ENCODE measurements at regions not wholly inside any gene's neighbourhood (a gene's known extent, or its start where the extent isn't known, plus 50 kb on each side); places are given as distances from the start of the nearest gene placed in this dataset.

GRCh38 chr13:102947745-102948405 lies 102.0 kb downstream of the ERCC5 start:
- Histone ChIP-seq H3K4me1 (ENCODE audit: insufficient read depth, low read length) (no peaks in the 10 kb centered on the region), H2AFZ (ENCODE audit: low read length) (no peak overlapping the region), H3K27me3 (ENCODE audit: insufficient read depth, low read length) (no peaks in the 10 kb centered on the region), H3K27ac (ENCODE audit: low read depth, low read length) (no peak overlapping the region), H3K4me3 (ENCODE audit: insufficient read depth, low read length) (no peak overlapping the region), H3K36me3 (ENCODE audit: insufficient read depth, low read length) (no peaks in the 10 kb centered on the region), H3K9me3 (ENCODE audit: low read depth, low read length) (no peaks in the 10 kb centered on the region), H3K79me2 (ENCODE audit: insufficient read depth, low read length) (no peaks in the 10 kb centered on the region), H3K4me2 (ENCODE audit: insufficient read depth, low read length) (no peak overlapping the region), H4K20me1 (ENCODE audit: insufficient read depth, low read length) (no peaks in the 10 kb centered on the region)
- no peak for DNase-seq (ENCODE audit: insufficient read length, low spot score, missing footprints)
- no peak for TF ChIP-seq CTCF (IDR thresholded peaks at IDR 0.05; ENCODE audit: extremely low read depth, low read depth, low read length)

GRCh38 chr13:102945886-102946285 lies 100.1 kb downstream of the ERCC5 start:
- H3K4me2 ChIP-seq (ENCODE audit: insufficient read depth, low read length): no peak overlapping the region
- H3K4me1 ChIP-seq (ENCODE audit: insufficient read depth, low read length): no peaks in the 10 kb centered on the region
- H4K20me1 ChIP-seq (ENCODE audit: insufficient read depth, low read length): no peaks in the 10 kb centered on the region
- H2AFZ ChIP-seq (ENCODE audit: low read length): no peak overlapping the region
- H3K79me2 ChIP-seq (ENCODE audit: insufficient read depth, low read length): no peaks in the 10 kb centered on the region
- TF ChIP-seq CTCF (IDR thresholded peaks at IDR 0.05; ENCODE audit: extremely low read depth, low read depth, low read length): no peak
- H3K9me3 ChIP-seq (ENCODE audit: low read depth, low read length): no peaks in the 10 kb centered on the region
- H3K27me3 ChIP-seq (ENCODE audit: insufficient read depth, low read length): no peaks in the 10 kb centered on the region
- H3K36me3 ChIP-seq (ENCODE audit: insufficient read depth, low read length): no peaks in the 10 kb centered on the region
- DNase-seq (ENCODE audit: insufficient read length, low spot score, missing footprints): no peak
- H3K4me3 ChIP-seq (ENCODE audit: insufficient read depth, low read length): no peak overlapping the region
- no peak overlapping the region for H3K27ac ChIP-seq (ENCODE audit: low read depth, low read length)

- Histone ChIP-seq H3K79me2 (ENCODE audit: insufficient read depth, low read length) (no peaks in the 10 kb centered on the region), H4K20me1 (ENCODE audit: insufficient read depth, low read length) (no peaks in the 10 kb centered on the region), H3K4me3 (ENCODE audit: insufficient read depth, low read length) (no peak overlapping the region), H3K4me2 (ENCODE audit: insufficient read depth, low read length) (no peak overlapping the region), H3K9me3 (ENCODE audit: low read depth, low read length) (no peaks in the 10 kb centered on the region), H3K27ac (ENCODE audit: low read depth, low read length) (no peak overlapping the region), H3K4me1 (ENCODE audit: insufficient read depth, low read length) (no peaks in the 10 kb centered on the region), H2AFZ (ENCODE audit: low read length) (no peak overlapping the region), H3K27me3 (ENCODE audit: insufficient read depth, low read length) (no peaks in the 10 kb centered on the region), H3K36me3 (ENCODE audit: insufficient read depth, low read length) (no peaks in the 10 kb centered on the region)
- no peak for DNase-seq (ENCODE audit: insufficient read length, low spot score, missing footprints)
- TF ChIP-seq CTCF (IDR thresholded peaks at IDR 0.05; ENCODE audit: extremely low read depth, low read depth, low read length): no peak
These were observed 99.5 kb downstream of the ERCC5 start for GRCh38 chr13:102945324-102945815.

GRCh38 chr13:102944821-102945220 lies 99.0 kb downstream of the ERCC5 start:
- no peak for DNase-seq (ENCODE audit: insufficient read length, low spot score, missing footprints)
- H3K27ac ChIP-seq (ENCODE audit: low read depth, low read length): no peak overlapping the region

More at GRCh38 chr13:102944821-102945220, 99.0 kb downstream of the ERCC5 start:
- H3K9me3 ChIP-seq (ENCODE audit: low read depth, low read length): no peaks in the 10 kb centered on the region
- H2AFZ ChIP-seq (ENCODE audit: low read length): no peak overlapping the region
- H3K4me3 ChIP-seq (ENCODE audit: insufficient read depth, low read length): no peak overlapping the region
- no peak overlapping the region for H3K4me2 ChIP-seq (ENCODE audit: insufficient read depth, low read length)
- H4K20me1 ChIP-seq (ENCODE audit: insufficient read depth, low read length): no peaks in the 10 kb centered on the region
- no peaks in the 10 kb centered on the region for H3K79me2 ChIP-seq (ENCODE audit: insufficient read depth, low read length)
- TF ChIP-seq CTCF (IDR thresholded peaks at IDR 0.05; ENCODE audit: extremely low read depth, low read depth, low read length): no peak
- no peaks in the 10 kb centered on the region for H3K36me3 ChIP-seq (ENCODE audit: insufficient read depth, low read length)
- no peaks in the 10 kb centered on the region for H3K4me1 ChIP-seq (ENCODE audit: insufficient read depth, low read length)
- H3K27me3 ChIP-seq (ENCODE audit: insufficient read depth, low read length): no peaks in the 10 kb centered on the region

Measured in osteoblast (primary cell).